Adrenal gland (tissue), 5 donors: ENCODE measurements at regions not wholly inside any gene's neighbourhood (a gene's known extent, or its start where the extent isn't known, plus 50 kb on each side); places are given as distances from the start of the nearest gene placed in this dataset.

Experiments used
- POLR2A ChIP-seq, 2 donors: fragments of 450-650 bp; IDR thresholded peaks; one replicate each; pipeline ENCODE4 v1.6.1; 2017; ENCODE audit warnings: antibody characterized with exemption in 2 of 2, mild to moderate bottlenecking in 2 of 2, moderate library complexity in 1 of 2
- TF ChIP-seq, protein P1 (sequence below), 6 experiments: fragments of 450-650 bp in 4 of 6; fragments of 200-600 bp in 2 of 6; sonication (generic) in 1 of 6; IDR thresholded peaks; 1 replicate in 5 of 6; 2 replicates in 1 of 6; pipeline versions ENCODE4 v1.5.1 to v1.8.0; 2016 to 2021; ENCODE audit warnings: antibody characterized with exemption in 6 of 6, mild to moderate bottlenecking in 2 of 6, moderate library complexity in 1 of 6
- donor health status: DM: no; HTN: no; CAD: no.

DNA sequence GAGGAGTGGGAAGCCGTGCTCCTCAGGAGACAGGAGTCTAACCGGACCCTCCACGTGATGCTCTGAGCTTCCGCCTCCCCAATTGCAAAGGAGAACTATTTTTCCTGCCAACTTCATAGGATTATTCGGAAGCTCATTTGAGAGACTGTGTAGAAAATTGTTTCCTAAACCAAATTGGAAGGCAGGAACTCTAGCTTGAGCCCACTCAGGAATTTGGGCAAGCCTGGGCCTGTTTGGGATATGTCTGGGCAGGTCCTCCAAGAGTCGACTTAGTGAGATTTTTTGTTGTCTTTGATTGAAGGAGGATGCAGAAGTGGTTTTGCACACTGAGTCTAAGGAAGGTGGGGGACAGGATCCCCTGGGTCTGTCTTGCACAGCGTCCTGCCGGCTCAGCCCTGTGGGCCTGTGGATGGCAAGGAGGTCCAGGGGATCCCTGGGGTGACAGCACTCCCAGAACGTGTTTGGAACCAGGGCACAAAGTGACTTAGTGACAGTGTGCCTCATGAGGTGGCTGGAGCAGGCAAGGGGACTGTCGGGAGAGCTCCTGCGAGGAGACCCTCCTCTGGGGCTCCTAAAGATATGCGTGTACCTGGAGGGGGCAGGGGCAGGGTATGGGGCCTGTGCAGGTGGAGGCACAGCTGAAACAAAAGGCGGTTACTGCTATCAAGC, 283.3 kb downstream of the NSG2 start:
- TF ChIP-seq, protein P1, sequence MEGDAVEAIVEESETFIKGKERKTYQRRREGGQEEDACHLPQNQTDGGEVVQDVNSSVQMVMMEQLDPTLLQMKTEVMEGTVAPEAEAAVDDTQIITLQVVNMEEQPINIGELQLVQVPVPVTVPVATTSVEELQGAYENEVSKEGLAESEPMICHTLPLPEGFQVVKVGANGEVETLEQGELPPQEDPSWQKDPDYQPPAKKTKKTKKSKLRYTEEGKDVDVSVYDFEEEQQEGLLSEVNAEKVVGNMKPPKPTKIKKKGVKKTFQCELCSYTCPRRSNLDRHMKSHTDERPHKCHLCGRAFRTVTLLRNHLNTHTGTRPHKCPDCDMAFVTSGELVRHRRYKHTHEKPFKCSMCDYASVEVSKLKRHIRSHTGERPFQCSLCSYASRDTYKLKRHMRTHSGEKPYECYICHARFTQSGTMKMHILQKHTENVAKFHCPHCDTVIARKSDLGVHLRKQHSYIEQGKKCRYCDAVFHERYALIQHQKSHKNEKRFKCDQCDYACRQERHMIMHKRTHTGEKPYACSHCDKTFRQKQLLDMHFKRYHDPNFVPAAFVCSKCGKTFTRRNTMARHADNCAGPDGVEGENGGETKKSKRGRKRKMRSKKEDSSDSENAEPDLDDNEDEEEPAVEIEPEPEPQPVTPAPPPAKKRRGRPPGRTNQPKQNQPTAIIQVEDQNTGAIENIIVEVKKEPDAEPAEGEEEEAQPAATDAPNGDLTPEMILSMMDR (IDR thresholded peaks at IDR 0.05): no peak
- no peak for TF ChIP-seq POLR2A (IDR thresholded peaks at IDR 0.05)
